OCI-LY7 (cell line): ENCODE measurements at regions not wholly inside any gene's neighbourhood (a gene's known extent, or its start where the extent isn't known, plus 50 kb on each side); places are given as distances from the start of the nearest gene placed in this dataset.

Source experiments
- BruUV-seq: library from RNA; stranded (reverse); fragments of 400-500 nt; replicated peaks from 2 replicates; lab custom pipeline; 2021; lab: Mats Ljungman, UMichigan
- CTCF ChIA-PET: fragments of 300-600 bp; sonication (Branson Sonifier 250); formaldehyde crosslinking; loops from one replicate; lab custom pipeline; 2022; ENCODE audit warnings: antibody characterized with exemption; ENCODE audit not compliant: unreplicated experiment; lab: Charles Lee
- POLR2A ChIA-PET: fragments of 300-600 bp; sonication (Branson Sonifier 250); formaldehyde crosslinking; loops from one replicate; lab custom pipeline; 2022; ENCODE audit warnings: antibody characterized with exemption; lab: Charles Lee
- DNase-seq: peaks from one replicate; pipeline ENCODE4 v3.0.0-alpha.2; 2015; ENCODE audit warnings: low spot score
- H2AFZ ChIP-seq: fragments of 200-600 bp; sonication (generic), shearing (Covaris generic); 2 replicates; pipeline ENCODE4 v1.6.1; 2014; ENCODE audit warnings: mild to moderate bottlenecking, antibody characterized with exemption, low read length, moderate library complexity
- H3K27ac ChIP-seq: fragments of 200-600 bp; sonication (generic); 2 replicates; pipeline ENCODE4 v1.5.1; 2014; ENCODE audit warnings: mixed run types, low read depth, mild to moderate bottlenecking, moderate library complexity, low read length, inconsistent platforms; ENCODE audit not compliant: poor library complexity, severe bottlenecking
- H3K36me3 ChIP-seq: fragments of 200-600 bp; sonication (generic); 2 replicates; pipeline ENCODE4 v1.6.1; 2014; ENCODE audit warnings: mild to moderate bottlenecking, antibody characterized with exemption, low read length, moderate library complexity, mixed read lengths; ENCODE audit not compliant: insufficient read depth
- H3K4me1 ChIP-seq: fragments of 200-600 bp; sonication (generic); 2 replicates; pipeline ENCODE4 v1.5.1; 2014; ENCODE audit warnings: mild to moderate bottlenecking, low read length; ENCODE audit not compliant: insufficient read depth, poor library complexity, severe bottlenecking
- H3K4me2 ChIP-seq: fragments of 200-600 bp; sonication (generic); 2 replicates; pipeline ENCODE4 v1.6.1; 2014; ENCODE audit warnings: mild to moderate bottlenecking, low read length
- H3K4me3 ChIP-seq: fragments of 200-600 bp; sonication (generic); 2 replicates; pipeline ENCODE4 v1.5.1; 2014; ENCODE audit warnings: mild to moderate bottlenecking, low read depth, low read length; ENCODE audit not compliant: poor library complexity, severe bottlenecking
- H3K79me2 ChIP-seq: fragments of 200-600 bp; sonication (generic); 2 replicates; pipeline ENCODE4 v1.6.1; 2016; ENCODE audit warnings: low read depth, mild to moderate bottlenecking, low read length, moderate library complexity, mixed read lengths; ENCODE audit not compliant: insufficient read depth
- H3K9me2 ChIP-seq: fragments of 200-600 bp; sonication (generic); 2 replicates; pipeline ENCODE4 v1.6.1; 2016; ENCODE audit warnings: mild to moderate bottlenecking, low read length, mixed read lengths; ENCODE audit not compliant: insufficient read depth
- H3K9me3 ChIP-seq: fragments of 200-600 bp; sonication (generic); 2 replicates; pipeline ENCODE4 v1.6.1; 2014; ENCODE audit warnings: mild to moderate bottlenecking, mixed run types, low read length, mixed read lengths
- H4K20me1 ChIP-seq: fragments of 200-600 bp; sonication (generic); 2 replicates; pipeline ENCODE4 v1.6.1; 2014; ENCODE audit warnings: mild to moderate bottlenecking, antibody characterized with exemption, low read length, moderate library complexity, mixed read lengths; ENCODE audit not compliant: insufficient read depth
- CTCF ChIP-seq: fragments of 200-600 bp; sonication (generic); conservative IDR thresholded peaks from 2 replicates; pipeline ENCODE4 v1.5.1; 2014; ENCODE audit warnings: mild to moderate bottlenecking, antibody characterized with exemption, low read length, moderate library complexity, mixed read lengths
- EZH2phosphoT487 ChIP-seq: fragments of 200-600 bp; sonication (generic); IDR thresholded peaks from 2 replicates; pipeline ENCODE4 v1.6.1; 2018; ENCODE audit warnings: low read depth, borderline replicate concordance, mild to moderate bottlenecking, mixed run types, antibody characterized with exemption, low read length, moderate library complexity, mixed read lengths
- intact Hi-C: fragments of 100-400 bp; cut with micrococcal nuclease; formaldehyde crosslinking; loops from one replicate; pipeline ENCODE4 v1.10.0; 2022; ENCODE audit not compliant: unreplicated experiment

DNA sequence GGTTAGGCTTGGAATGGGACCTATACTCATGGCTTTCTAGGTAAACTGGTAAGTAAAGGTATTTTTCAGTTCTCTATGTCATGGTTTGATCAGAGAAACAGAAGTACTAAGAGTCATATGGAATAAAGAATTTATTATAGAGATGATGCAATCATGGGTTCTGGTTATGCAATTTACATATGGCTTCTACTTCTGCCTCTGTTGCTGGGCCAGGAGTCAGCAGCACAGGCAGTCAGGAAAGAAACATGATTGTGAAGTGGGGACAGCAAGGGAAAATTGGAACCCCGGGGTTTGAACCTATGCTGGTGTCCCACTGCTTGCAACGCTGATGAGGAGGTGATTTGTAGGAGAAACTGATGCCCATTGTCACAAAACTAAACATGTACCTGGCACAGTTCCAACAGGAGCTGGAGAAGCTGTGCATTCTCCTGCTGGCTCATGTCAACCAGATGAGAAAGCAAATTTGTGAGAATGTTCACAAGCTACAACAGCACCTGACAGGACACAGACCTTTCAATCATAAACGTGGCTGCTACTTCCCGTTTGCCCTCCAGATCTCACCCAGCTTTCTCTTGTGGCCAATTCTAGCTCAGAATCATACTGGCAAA, 887.1 kb downstream of the TFAP2A start:
- no peak overlapping the region for H3K4me3 ChIP-seq
- H3K36me3 ChIP-seq = no peaks in the 10 kb centered on the region
- no peak overlapping the region for H2AFZ ChIP-seq
- H3K9me2 ChIP-seq = no peaks in the 10 kb centered on the region
- DNase-seq = no peak
- BruUV-seq = no TSS peak
- H3K4me1 ChIP-seq = no peaks in the 10 kb centered on the region
- POLR2A ChIA-PET = no interaction called here
- CTCF ChIA-PET = no interaction called here
- H4K20me1 ChIP-seq = no peaks in the 10 kb centered on the region
- intact Hi-C loops = no loop called here
- no peaks in the 10 kb centered on the region for H3K9me3 ChIP-seq
- no peaks in the 10 kb centered on the region for H3K79me2 ChIP-seq
- no peak overlapping the region for H3K27ac ChIP-seq
- no peak overlapping the region for H3K4me2 ChIP-seq
- TF ChIP-seq EZH2phosphoT487 = no peak
- TF ChIP-seq CTCF = no peak

DNA sequence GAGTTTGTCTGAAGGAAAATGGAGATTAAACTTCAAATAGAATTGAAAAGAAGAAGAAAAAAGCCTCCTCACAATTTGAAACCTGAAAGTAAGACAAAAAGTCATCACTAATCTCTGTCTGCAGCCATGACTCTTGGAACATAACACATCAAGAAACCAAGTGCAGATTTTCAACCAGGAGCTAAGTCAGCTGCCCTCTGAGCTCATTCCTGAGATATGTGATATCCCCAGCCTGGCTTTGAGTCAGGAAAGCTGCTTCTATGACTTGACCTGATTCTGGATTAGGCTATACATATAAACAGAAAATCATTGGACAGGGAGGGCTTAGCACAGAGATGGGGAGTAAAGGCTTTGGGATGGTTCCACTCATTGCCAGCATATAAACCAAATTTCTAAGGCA, 891.4 kb downstream of the TFAP2A start:
- ChIA-PET POLR2A (interaction anchor here (2.6 kb wide), 1 partner anchor 9 kb away, joined by 9 read pairs; no protein-coding TSS in a partner anchor), CTCF (no interaction called here)
- no peak overlapping the region for H3K4me2 ChIP-seq
- H4K20me1 ChIP-seq = no peaks in the 10 kb centered on the region
- no peak overlapping the region for H3K4me3 ChIP-seq
- no peaks in the 10 kb centered on the region for H3K9me2 ChIP-seq
- no peak overlapping the region for H2AFZ ChIP-seq
- H3K79me2 ChIP-seq = no peaks in the 10 kb centered on the region
- intact Hi-C loops = no loop called here
- H3K36me3 ChIP-seq = no peaks in the 10 kb centered on the region
- H3K4me1 ChIP-seq = no peaks in the 10 kb centered on the region
- BruUV-seq = no TSS peak
- DNase-seq = no peak
- H3K27ac ChIP-seq = no peak overlapping the region
- no peaks in the 10 kb centered on the region for H3K9me3 ChIP-seq
- no peak for TF ChIP-seq CTCF
- TF ChIP-seq EZH2phosphoT487 = no peak

DNA sequence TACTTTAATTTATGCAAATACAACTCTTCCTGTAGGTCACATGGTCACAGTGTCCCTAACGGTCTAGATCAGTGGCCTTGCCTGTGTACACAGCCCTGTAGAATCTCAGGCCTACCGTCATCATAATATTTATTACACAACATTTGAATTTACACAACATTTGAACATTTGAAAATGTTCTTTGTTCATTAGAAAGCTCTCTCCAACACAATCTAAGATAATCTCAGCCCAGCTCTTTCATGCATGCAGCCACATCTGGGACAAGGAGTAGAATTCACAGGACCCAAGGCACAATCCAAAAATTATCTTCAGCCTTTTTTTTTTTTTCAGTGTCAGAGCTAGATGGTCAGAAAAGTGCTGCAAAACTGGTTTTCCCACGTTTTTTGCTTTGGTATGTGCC, 892.8 kb downstream of the TFAP2A start:
- Histone ChIP-seq H2AFZ (no peak overlapping the region), H4K20me1 (no peaks in the 10 kb centered on the region), H3K79me2 (no peaks in the 10 kb centered on the region), H3K4me1 (no peaks in the 10 kb centered on the region), H3K4me2 (no peak overlapping the region), H3K36me3 (no peaks in the 10 kb centered on the region), H3K9me2 (no peaks in the 10 kb centered on the region), H3K4me3 (no peak overlapping the region), H3K27ac (no peak overlapping the region), H3K9me3 (no peaks in the 10 kb centered on the region)
- TF ChIP-seq CTCF = no peak
- TF ChIP-seq EZH2phosphoT487 = no peak
- POLR2A ChIA-PET = interaction anchor here (0.7 kb wide), 2 partner anchors 47 to 256 kb away, joined by 3 to 4 read pairs; no protein-coding TSS in a partner anchor
- DNase-seq = no peak
- CTCF ChIA-PET = no interaction called here
- BruUV-seq = no TSS peak
- intact Hi-C loops = no loop called here
